HEK293 (cell line): ENCODE measurements at regions not wholly inside any gene's neighbourhood (a gene's known extent, or its start where the extent isn't known, plus 50 kb on each side); places are given as distances from the start of the nearest gene placed in this dataset.
"Not testable (repeated sequence)": the region's sequence is repeated elsewhere in the genome, so short reads cannot be mapped to it uniquely, and the experiment has no call there.

ENCODE experiments used
- CTCF ChIA-PET: fragments of 350-600 bp; formaldehyde crosslinking; extraction: SDS; loops from one replicate; lab custom pipeline; 2021; ENCODE audit warnings: antibody characterized with exemption; lab: Yijun Ruan, JAX
- POLR2A ChIA-PET: fragments of 300-600 bp; formaldehyde crosslinking; extraction: SDS; loops from one replicate; lab custom pipeline; 2020; ENCODE audit warnings: antibody characterized with exemption, inconsistent platforms; lab: Yijun Ruan, JAX
- H3K27ac ChIP-seq: fragments of 200-500 bp; sonication (Bioruptor generic); 2 replicates; pipeline ENCODE4 v1.5.1; 2014; ENCODE audit warnings: low read depth, low read length, control low read depth, inconsistent platforms; ENCODE audit errors: extremely low read depth
- H3K36me3 ChIP-seq, 2 experiments: fragments of 200-500 bp in 1 of 2; sonication (Bioruptor generic) in 1 of 2; 1 replicate in 1 of 2; 2 replicates in 1 of 2; pipeline ENCODE4 v1.5.1; 2014 to 2017; ENCODE audit warnings: inconsistent platforms in 2 of 2, low read length in 2 of 2; ENCODE audit not compliant: control insufficient read depth in 2 of 2, insufficient read depth in 1 of 2
- H3K4me1 ChIP-seq: fragments of 200-500 bp; sonication (Bioruptor generic); 2 replicates; pipeline ENCODE4 v1.5.1; 2014; ENCODE audit warnings: mild to moderate bottlenecking, low read length, inconsistent platforms; ENCODE audit not compliant: control insufficient read depth, insufficient read depth
- H3K4me3 ChIP-seq: 2 replicates; pipeline ENCODE4 v1.5.1; 2011; ENCODE audit warnings: low read depth, mild to moderate bottlenecking, control low read depth, low read length, moderate library complexity
- H3K9me3 ChIP-seq: fragments of 200-500 bp; sonication (Bioruptor generic); 2 replicates; pipeline ENCODE4 v1.5.1; 2014; ENCODE audit warnings: low read depth, low read length, inconsistent platforms; ENCODE audit not compliant: control insufficient read depth, insufficient read depth
- HOXD13 ChIP-seq: sonication (generic); formaldehyde crosslinking; IDR thresholded peaks from 2 replicates; pipeline ENCODE4 v1.8.0; 2022; ENCODE audit warnings: missing genetic modification reagents, borderline replicate concordance
- KLF8 ChIP-seq: fragments of 450-650 bp; formaldehyde crosslinking; IDR thresholded peaks from 2 replicates; pipeline ENCODE4 v1.5.1; 2016; ENCODE audit warnings: missing biosample characterization, missing genetic modification characterization
- SALL2 ChIP-seq: fragments of 450-650 bp; formaldehyde crosslinking; IDR thresholded peaks from 2 replicates; pipeline ENCODE4 v1.5.0; 2017; ENCODE audit warnings: missing biosample characterization, mild to moderate bottlenecking, missing genetic modification characterization, borderline replicate concordance
- ZFP41 ChIP-seq: fragments of 450-650 bp; formaldehyde crosslinking; IDR thresholded peaks from 2 replicates; pipeline ENCODE4 v1.5.1; 2016; ENCODE audit warnings: missing biosample characterization, missing genetic modification characterization, borderline replicate concordance
- ZFP69B ChIP-seq: fragments of 450-650 bp; formaldehyde crosslinking; IDR thresholded peaks from 2 replicates; pipeline ENCODE4 v1.5.1; 2016; ENCODE audit warnings: missing biosample characterization, missing genetic modification characterization
- ZNF121 ChIP-seq: fragments of 450-650 bp; formaldehyde crosslinking; IDR thresholded peaks from 2 replicates; pipeline ENCODE4 v1.5.1; 2016; ENCODE audit warnings: missing biosample characterization, missing genetic modification characterization
- ZNF132 ChIP-seq: fragments of 450-650 bp; formaldehyde crosslinking; IDR thresholded peaks from 2 replicates; pipeline ENCODE4 v1.5.1; 2017; ENCODE audit warnings: missing biosample characterization, missing genetic modification characterization, borderline replicate concordance
- ZNF155 ChIP-seq: fragments of 450-650 bp; formaldehyde crosslinking; IDR thresholded peaks from 2 replicates; pipeline ENCODE4 v1.5.1; 2016; ENCODE audit warnings: missing biosample characterization, missing genetic modification characterization
- ZNF174 ChIP-seq: fragments of 450-650 bp; formaldehyde crosslinking; IDR thresholded peaks from 2 replicates; pipeline ENCODE4 v1.5.0; 2017; ENCODE audit warnings: missing biosample characterization, mild to moderate bottlenecking, missing genetic modification characterization
- ZNF184 ChIP-seq: fragments of 450-650 bp; IDR thresholded peaks from 2 replicates; pipeline ENCODE4 v1.5.1; 2018; ENCODE audit warnings: missing biosample characterization, mild to moderate bottlenecking, missing genetic modification characterization
- ZNF266 ChIP-seq: fragments of 450-650 bp; formaldehyde crosslinking; IDR thresholded peaks from 2 replicates; pipeline ENCODE4 v1.5.1; 2016; ENCODE audit warnings: missing biosample characterization, missing genetic modification characterization, low read depth
- ZNF354C ChIP-seq: fragments of 450-650 bp; formaldehyde crosslinking; IDR thresholded peaks from 2 replicates; pipeline ENCODE4 v1.5.1; 2016; ENCODE audit warnings: missing biosample characterization, missing genetic modification characterization, low read depth, borderline replicate concordance
- ZNF558 ChIP-seq: fragments of 450-650 bp; formaldehyde crosslinking; IDR thresholded peaks from 2 replicates; pipeline ENCODE4 v1.5.1; 2016; ENCODE audit warnings: missing biosample characterization, missing genetic modification characterization
- ZNF623 ChIP-seq: fragments of 450-650 bp; formaldehyde crosslinking; IDR thresholded peaks from 2 replicates; pipeline ENCODE4 v1.5.1; 2016; ENCODE audit warnings: missing biosample characterization, missing genetic modification characterization
- ZNF654 ChIP-seq: fragments of 450-650 bp; formaldehyde crosslinking; IDR thresholded peaks from 2 replicates; pipeline ENCODE4 v1.5.1; 2016; ENCODE audit warnings: low read depth, missing biosample characterization, missing genetic modification characterization
- ZNF777 ChIP-seq: fragments of 450-650 bp; formaldehyde crosslinking; IDR thresholded peaks from 2 replicates; pipeline ENCODE4 v1.5.1; 2017; ENCODE audit warnings: missing biosample characterization, missing genetic modification characterization, borderline replicate concordance
- ZNF837 ChIP-seq: fragments of 450-650 bp; formaldehyde crosslinking; IDR thresholded peaks from 2 replicates; pipeline ENCODE4 v1.5.1; 2016; ENCODE audit warnings: missing biosample characterization, missing genetic modification characterization
- ZNF843 ChIP-seq: fragments of 450-650 bp; formaldehyde crosslinking; IDR thresholded peaks from 2 replicates; pipeline ENCODE4 v1.5.1; 2016; ENCODE audit warnings: missing biosample characterization, missing genetic modification characterization
- ZSCAN30 ChIP-seq: fragments of 450-650 bp; IDR thresholded peaks from 2 replicates; pipeline ENCODE4 v1.5.1; 2018; ENCODE audit warnings: missing biosample characterization, mild to moderate bottlenecking, missing genetic modification characterization, moderate library complexity
- TF ChIP-seq, protein P1 (sequence below): fragments of 450-650 bp; formaldehyde crosslinking; IDR thresholded peaks from 2 replicates; pipeline ENCODE4 v1.5.1; 2016; ENCODE audit warnings: missing biosample characterization, missing genetic modification characterization
- TF ChIP-seq, protein P2 (sequence below): fragments of 450-650 bp; formaldehyde crosslinking; IDR thresholded peaks from 2 replicates; pipeline ENCODE4 v1.5.1; 2017; ENCODE audit warnings: missing biosample characterization, mild to moderate bottlenecking, missing genetic modification characterization, moderate library complexity
- TF ChIP-seq, protein P3 (sequence below): fragments of 450-650 bp; formaldehyde crosslinking; IDR thresholded peaks from 2 replicates; pipeline ENCODE4 v1.5.1; 2017; ENCODE audit warnings: missing biosample characterization, missing genetic modification characterization
- TF ChIP-seq, protein P4 (sequence below): fragments of 450-650 bp; formaldehyde crosslinking; IDR thresholded peaks from 2 replicates; pipeline ENCODE4 v1.5.1; 2016; ENCODE audit warnings: missing biosample characterization, missing genetic modification characterization, low read depth
- TF ChIP-seq, protein P5 (sequence below): sonication (generic); formaldehyde crosslinking; IDR thresholded peaks from 2 replicates; pipeline ENCODE4 v1.8.1; 2022; ENCODE audit warnings: mild to moderate bottlenecking, moderate library complexity, missing genetic modification reagents

DNA sequence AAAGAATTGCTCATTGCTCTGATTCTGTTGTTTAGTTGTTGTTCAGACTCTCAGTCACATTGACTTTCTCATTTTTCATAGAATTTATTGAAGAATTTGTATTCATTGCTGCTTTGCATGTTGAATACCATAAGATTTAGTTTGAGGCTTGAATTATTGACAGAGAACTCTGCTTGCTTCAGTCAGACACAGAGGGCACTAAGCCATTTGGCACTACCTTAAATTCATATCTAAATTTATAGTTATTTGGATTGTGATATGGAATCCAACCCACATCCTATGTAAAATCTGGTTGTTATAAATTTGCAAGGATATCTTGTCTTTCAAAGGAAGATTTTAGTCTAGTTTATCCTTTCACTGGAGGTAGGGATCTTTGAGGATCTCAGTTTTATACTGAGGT, 1748.6 kb downstream of the BRINP3 start:
- ChIA-PET POLR2A (no interaction called here), CTCF (no interaction called here)
- no peaks in the 10 kb centered on the region for H3K4me1 ChIP-seq
- no peaks in the 10 kb centered on the region for H3K36me3 ChIP-seq
- no peak overlapping the region for H3K4me3 ChIP-seq
- H3K9me3 ChIP-seq: no peaks in the 10 kb centered on the region
- TF ChIP-seq KLF8 (tag by site-specific recombination) (no peak), HOXD13 (CRISPR knock-in tag) (no peak), ZNF132 (tag by site-specific recombination) (no peak), ZNF266 (tag by site-specific recombination) (no peak), ZNF623 (tag by site-specific recombination) (no peak), ZNF155 (tag by site-specific recombination) (no peak), ZNF174 (no peak)
- TF ChIP-seq, protein P1, sequence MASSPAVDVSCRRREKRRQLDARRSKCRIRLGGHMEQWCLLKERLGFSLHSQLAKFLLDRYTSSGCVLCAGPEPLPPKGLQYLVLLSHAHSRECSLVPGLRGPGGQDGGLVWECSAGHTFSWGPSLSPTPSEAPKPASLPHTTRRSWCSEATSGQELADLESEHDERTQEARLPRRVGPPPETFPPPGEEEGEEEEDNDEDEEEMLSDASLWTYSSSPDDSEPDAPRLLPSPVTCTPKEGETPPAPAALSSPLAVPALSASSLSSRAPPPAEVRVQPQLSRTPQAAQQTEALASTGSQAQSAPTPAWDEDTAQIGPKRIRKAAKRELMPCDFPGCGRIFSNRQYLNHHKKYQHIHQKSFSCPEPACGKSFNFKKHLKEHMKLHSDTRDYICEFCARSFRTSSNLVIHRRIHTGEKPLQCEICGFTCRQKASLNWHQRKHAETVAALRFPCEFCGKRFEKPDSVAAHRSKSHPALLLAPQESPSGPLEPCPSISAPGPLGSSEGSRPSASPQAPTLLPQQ (tag by site-specific recombination): no peak
- TF ChIP-seq, protein P2, sequence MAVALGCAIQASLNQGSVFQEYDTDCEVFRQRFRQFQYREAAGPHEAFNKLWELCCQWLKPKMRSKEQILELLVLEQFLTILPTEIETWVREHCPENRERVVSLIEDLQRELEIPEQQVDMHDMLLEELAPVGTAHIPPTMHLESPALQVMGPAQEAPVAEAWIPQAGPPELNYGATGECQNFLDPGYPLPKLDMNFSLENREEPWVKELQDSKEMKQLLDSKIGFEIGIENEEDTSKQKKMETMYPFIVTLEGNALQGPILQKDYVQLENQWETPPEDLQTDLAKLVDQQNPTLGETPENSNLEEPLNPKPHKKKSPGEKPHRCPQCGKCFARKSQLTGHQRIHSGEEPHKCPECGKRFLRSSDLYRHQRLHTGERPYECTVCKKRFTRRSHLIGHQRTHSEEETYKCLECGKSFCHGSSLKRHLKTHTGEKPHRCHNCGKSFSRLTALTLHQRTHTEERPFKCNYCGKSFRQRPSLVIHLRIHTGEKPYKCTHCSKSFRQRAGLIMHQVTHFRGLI: no peak
- H3K27ac ChIP-seq: no peak overlapping the region

DNA sequence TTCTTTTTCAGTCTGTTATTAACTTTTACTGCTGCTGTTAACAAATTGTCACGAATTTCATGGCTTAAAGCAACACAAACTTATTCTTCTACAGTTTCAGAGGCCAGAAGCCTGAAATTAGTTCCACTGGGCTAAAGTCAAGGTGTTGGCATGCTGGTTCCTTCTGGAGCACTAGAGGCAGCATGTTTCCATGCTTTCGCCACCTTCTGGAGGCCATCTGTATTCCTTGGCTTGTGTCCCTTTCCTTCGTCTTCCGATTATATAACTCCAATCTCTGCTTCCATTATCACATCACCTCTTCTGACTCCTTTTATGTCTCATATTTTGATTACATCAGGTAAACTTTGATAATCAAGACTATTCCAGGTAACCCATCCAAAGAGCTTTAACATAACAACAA, 1742.1 kb downstream of the BRINP3 start:
- Histone ChIP-seq H3K4me3 (no peak overlapping the region), H3K27ac (no peak overlapping the region), H3K9me3 (no peaks in the 10 kb centered on the region), H3K4me1 (no peaks in the 10 kb centered on the region), H3K36me3 (no peaks in the 10 kb centered on the region)
- CTCF ChIA-PET: interaction anchor here (0.6 kb wide), 1 partner anchor 43 kb away, joined by 5 read pairs; no protein-coding TSS in a partner anchor
- TF ChIP-seq, protein P3, sequence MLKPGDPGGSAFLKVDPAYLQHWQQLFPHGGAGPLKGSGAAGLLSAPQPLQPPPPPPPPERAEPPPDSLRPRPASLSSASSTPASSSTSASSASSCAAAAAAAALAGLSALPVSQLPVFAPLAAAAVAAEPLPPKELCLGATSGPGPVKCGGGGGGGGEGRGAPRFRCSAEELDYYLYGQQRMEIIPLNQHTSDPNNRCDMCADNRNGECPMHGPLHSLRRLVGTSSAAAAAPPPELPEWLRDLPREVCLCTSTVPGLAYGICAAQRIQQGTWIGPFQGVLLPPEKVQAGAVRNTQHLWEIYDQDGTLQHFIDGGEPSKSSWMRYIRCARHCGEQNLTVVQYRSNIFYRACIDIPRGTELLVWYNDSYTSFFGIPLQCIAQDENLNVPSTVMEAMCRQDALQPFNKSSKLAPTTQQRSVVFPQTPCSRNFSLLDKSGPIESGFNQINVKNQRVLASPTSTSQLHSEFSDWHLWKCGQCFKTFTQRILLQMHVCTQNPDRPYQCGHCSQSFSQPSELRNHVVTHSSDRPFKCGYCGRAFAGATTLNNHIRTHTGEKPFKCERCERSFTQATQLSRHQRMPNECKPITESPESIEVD (tag by site-specific recombination): no peak
- TF ChIP-seq ZNF623 (tag by site-specific recombination) (no peak), ZSCAN30 (tag by site-specific recombination) (no peak), ZNF843 (tag by site-specific recombination) (no peak), ZNF354C (tag by site-specific recombination) (no peak), ZNF121 (tag by site-specific recombination) (no peak), ZNF837 (no peak), ZNF558 (tag by site-specific recombination) (no peak), ZFP69B (tag by site-specific recombination) (no peak), ZFP41 (tag by site-specific recombination) (no peak), SALL2 (tag by site-specific recombination) (no peak), ZNF777 (tag by site-specific recombination) (no peak), ZNF654 (no peak), ZNF184 (tag by site-specific recombination) (no peak), KLF8 (tag by site-specific recombination) (no peak)
- TF ChIP-seq, protein P4, sequence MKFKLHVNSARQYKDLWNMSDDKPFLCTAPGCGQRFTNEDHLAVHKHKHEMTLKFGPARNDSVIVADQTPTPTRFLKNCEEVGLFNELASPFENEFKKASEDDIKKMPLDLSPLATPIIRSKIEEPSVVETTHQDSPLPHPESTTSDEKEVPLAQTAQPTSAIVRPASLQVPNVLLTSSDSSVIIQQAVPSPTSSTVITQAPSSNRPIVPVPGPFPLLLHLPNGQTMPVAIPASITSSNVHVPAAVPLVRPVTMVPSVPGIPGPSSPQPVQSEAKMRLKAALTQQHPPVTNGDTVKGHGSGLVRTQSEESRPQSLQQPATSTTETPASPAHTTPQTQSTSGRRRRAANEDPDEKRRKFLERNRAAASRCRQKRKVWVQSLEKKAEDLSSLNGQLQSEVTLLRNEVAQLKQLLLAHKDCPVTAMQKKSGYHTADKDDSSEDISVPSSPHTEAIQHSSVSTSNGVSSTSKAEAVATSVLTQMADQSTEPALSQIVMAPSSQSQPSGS (tag by site-specific recombination): no peak
- TF ChIP-seq, protein P5, sequence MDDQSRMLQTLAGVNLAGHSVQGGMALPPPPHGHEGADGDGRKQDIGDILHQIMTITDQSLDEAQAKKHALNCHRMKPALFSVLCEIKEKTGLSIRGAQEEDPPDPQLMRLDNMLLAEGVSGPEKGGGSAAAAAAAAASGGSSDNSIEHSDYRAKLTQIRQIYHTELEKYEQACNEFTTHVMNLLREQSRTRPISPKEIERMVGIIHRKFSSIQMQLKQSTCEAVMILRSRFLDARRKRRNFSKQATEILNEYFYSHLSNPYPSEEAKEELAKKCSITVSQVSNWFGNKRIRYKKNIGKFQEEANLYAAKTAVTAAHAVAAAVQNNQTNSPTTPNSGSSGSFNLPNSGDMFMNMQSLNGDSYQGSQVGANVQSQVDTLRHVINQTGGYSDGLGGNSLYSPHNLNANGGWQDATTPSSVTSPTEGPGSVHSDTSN (CRISPR knock-in tag): no peak
- POLR2A ChIA-PET: no interaction called here

DNA sequence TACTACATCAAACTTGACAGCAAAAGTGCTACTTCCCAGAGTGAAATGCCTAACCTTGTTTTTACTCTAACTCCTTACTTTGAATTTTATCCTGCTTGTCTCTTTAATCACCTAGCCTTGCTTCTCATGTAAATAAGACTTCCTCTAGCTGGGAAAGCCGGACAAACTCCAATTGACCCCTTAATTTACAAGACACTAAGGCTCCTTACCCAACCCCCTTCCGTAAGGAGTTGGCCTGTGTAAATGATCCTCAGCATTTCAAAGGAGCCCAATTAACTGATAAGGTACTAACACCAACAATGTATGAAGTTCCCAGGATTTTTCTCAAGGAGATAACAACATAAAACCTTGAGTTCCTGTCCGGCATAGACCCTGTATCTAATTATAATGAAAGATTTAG, 1728.4 kb downstream of the BRINP3 start:
- H3K9me3 ChIP-seq, H3K4me3 ChIP-seq, H3K36me3 ChIP-seq, CTCF ChIA-PET, H3K4me1 ChIP-seq, POLR2A ChIA-PET, H3K27ac ChIP-seq: not testable (repeated sequence)
